ENCODE measurements at regions not wholly inside any gene's neighbourhood (a gene's known extent, or its start where the extent isn't known, plus 50 kb on each side); places are given as distances from the start of the nearest gene placed in this dataset.

DNA sequence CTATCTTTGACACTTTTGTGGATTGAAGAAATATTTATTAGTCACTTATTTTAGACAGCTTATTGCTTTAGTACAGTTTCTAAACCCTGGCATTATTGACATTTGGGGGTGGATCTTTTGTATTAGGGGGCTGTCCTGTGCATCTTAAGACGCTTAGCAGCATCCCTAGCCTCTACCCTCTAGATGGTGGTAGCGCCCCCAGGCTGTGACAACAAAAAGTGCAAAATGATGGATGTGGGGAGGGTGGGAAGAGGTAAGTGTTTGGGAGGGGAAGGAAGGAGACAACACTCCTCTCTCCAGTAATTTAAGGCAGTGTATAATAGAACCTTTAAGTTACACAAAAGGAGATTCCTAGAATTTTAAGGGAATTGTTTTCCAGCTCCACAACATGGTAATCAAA lies 1210.6 kb downstream of the C4orf33 start:
- DNase-seq (ENCODE audit: low read depth in 2 of 2): no peak

DNA sequence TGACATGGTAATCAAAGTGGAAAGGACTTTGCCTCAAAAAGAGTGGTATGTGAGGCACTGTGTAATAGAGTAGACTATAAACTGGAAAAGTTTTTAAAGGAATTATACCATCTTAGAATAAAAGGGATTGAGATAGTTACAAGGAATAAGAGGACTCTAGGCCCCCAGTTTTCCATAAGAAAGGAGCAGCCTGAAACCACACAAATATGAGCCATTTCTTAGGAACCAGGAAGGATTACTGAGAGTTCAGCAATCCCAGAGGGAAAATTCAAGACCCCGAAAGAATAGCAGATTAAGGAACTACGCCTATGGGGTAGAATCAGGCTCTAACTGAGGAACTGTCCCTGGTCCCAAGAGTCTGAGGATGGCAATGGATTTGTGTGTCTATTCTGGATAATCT lies 1213.3 kb downstream of the C4orf33 start:
- no peak for DNase-seq (ENCODE audit: low read depth in 2 of 2)

DNA sequence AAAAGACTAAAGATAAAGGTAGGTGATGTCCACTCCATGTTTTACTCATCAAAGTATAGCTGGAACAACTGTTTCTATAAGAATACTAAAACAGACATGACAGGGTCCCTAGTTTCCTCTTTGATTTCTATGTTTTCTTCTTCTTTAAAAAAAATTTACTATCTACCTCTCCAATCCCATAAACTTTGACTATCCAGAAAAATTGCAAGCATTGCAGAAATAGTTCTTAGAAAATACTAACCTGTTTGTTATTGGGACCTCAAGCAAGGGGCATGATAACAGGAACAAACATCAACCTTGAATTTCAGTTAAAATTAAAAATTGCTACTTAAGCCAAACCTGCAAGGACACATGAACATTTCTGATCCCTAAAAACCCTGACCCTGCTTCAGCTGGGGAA lies 1226.5 kb downstream of the C4orf33 start:
- DNase-seq (ENCODE audit: low read depth in 2 of 2): no peak

DNA sequence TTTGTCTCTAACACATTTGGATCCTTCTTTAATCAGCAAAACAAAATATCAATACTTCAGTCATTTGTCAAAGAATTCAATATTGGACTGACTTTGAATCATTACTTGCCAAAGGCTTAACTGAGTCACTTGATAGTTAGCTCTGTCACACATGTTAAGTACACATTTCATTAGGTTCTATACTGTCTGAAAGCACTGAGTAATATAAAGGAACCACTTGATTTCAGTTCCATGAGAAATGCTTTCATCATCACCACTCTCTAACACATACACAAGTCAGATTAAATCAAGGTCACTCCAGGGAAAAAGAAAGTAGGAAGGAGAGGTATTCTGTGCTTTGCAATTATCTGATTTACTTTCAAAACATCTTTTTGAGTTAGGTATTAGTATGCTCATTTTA lies 1233.1 kb downstream of the C4orf33 start:
- no peak for DNase-seq (ENCODE audit: low read depth in 2 of 2)

DNA sequence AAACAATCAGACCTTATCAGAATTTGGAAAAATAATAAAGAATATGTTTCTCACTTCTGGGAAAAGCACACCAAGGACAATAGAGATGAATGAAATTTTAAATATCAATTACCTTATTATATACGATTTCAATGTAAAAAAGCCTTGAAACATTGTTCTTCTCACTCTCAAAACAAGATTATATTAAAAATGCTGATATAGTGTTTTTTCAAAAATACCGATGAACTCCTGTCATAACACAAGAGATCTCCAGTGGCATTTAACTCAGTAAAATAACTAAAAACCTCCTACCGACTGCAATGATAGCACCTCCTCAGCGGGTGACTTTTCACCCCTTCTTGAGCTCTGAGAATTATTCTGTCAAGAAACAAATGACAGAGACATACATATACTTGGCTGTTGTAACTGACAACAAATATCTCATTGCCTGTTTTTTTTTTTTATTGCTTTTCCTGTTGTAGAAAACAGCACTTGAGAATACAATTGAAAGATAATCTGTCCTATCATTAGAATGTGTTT lies 1237.3 kb downstream of the C4orf33 start:
- no peak for DNase-seq (ENCODE audit: low read depth in 2 of 2)

DNA sequence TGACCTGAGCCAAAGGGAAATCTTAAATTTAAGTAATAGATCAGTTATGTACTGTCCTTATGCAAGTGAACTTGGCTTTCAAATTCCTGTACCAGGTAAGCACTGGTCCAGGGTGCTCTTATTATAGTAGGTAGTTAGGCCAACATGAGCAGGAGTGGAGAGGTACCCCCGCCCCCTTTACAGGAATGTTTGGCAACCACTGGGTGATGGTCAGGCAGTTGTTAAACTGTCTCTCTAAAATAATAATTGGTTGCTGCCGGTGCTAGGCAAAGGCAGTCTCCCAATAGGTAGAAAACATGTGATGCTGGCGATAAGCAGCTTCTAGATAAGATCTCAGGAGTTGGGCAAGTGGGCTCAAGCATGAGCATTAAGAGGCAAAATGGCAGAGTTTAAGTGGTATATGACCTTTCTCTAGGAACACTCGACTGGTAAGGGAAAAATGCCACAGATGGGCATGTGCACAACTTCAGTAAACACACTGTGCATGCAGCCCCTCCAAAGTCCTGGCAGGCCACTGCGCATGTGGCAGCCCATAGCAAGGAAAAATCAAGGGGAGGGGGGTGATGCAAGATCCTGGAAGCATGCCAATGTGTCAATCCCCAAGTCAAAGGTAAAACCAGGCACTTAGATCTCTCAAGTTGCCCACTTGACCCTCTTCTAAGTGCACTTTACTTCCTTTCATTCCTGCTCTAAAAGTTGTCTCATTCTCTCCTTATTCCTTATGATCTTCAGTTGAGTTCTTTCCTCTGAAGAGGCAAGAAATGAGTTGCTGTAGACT lies 1239.7 kb downstream of the C4orf33 start:
- no peak for DNase-seq (ENCODE audit: low read depth in 2 of 2)

DNA sequence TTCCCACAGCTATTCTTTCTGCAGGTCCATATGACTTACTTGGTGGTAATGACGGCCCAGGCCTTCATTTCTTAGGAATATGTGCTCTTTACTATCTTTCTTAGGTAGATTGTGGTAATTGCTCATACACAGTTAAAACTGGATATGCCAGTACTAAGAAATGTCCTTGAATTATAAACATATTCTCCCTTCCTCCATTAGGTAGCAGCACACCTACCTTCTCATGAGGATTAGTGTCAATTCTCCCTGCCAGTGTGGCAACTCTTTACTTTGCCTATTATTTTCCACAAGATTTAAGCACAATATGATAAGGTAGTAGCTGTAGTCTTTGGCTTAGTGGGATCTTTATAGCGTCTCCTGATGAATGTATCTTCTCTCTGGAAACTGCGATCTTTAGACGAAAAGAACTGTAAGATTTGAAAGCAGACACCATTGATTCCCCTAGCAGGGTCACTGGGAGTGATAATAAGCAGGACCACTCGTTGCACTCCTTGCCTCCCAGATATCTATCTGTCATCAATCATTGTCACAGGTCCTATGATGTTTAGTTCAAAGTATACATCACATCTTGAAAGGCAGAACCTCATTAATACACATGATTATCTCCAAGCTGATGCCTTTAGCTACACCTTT lies 1240.7 kb downstream of the C4orf33 start:
- peak; percentile 24 to 27 for DNase-seq (ENCODE audit: low read depth in 2 of 2)

DNA sequence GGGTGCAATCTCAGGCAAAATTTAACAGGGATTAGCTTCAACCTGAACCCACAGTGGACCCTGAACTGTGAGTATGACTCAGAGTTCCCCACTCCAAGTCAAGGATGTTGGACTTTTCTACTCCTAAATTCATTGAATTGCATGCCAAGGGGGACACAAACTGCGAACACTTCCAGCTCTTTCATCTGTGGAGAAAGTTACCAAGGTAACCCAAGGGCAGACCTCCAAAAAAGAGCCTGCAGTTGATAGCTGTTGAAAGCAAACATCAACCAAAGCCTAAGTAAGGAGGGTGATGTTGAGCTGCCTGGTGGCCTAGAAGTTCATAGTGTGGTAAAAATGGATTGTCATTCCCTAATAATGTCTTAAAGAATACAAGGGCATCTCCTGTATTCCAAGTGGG lies 1242.9 kb downstream of the C4orf33 start:
- DNase-seq (ENCODE audit: low read depth in 2 of 2): no peak

DNA sequence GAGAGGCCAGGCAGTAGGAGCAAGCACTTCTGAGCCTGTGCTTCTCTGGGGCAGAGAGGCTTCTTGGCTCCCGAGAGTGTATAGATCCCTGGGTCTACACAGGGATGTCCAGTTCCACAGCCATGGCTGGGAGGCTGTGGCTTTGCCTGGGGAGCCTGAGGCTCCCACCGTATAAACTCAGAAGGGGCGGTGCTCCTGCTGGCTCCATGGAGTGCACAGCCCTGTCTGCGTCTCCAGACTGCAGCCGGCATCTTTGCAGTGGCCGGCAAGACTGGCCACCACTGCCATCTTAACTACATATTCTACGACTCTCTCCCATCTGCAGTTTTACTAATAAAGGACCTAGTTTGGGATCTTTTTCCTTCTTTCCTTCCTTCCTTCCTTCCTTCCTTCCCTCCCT lies 1253.8 kb downstream of the C4orf33 start:
- DNase-seq (ENCODE audit: low read depth in 2 of 2): no peak

DNA sequence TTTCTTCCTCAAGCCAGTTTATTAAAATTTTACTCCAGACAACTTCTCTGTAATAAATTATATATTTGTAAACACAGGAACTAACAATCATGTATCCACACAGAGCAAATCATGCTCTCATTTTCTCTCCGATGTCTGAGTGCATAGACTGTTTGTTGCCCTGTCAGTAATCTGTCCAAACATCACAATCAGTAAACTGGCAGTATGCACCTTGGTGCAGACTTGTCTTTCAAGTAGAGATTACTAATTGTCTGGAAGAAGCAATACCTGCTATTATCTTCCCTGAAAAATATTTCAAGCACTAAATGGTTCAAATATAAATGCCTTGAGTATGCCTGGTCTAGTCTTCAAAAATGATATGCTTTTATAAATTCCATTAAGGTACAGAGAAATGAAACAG lies 1260.9 kb downstream of the C4orf33 start:
- DNase-seq (ENCODE audit: low read depth in 2 of 2): no peak

DNA sequence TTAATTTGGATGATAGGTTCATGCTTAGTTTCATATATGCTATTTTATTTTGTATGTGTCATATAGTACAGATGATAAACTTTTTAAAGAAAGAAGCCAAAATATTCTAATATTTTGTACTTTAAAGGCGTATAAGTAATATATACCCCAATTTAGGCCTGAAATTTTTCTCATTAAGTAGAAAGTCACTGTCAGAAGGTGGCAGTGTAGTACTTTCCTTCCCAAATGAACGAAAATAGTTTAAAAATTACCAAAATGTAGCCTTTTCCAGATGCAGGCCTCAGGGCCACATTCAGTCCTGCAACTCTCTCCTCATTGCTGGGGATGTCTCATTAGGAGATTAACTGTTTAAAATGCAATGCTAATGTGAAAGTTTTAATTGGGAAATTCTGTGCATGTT lies 1263.6 kb downstream of the C4orf33 start:
- DNase-seq (ENCODE audit: low read depth in 2 of 2): peak; percentile 5 to 8

DNA sequence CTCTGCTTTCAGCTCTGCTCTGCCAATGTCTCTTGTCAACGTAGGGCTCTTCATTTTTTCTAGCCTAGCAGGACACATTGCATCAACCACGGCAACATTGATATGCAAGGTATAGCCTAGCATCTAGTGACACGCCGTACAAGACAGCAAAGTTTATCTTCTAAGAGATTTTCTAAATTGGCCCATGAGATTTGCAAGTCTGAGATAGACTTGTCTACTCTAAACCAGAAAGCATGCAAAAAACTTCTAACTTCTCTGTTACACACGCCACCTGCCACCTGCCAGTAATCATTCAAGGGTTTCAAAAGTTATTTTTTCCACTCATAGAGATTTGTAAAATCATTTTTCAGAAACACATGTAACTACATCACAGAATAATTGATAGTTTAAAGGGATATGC lies 1265.7 kb downstream of the C4orf33 start:
- DNase-seq (ENCODE audit: low read depth in 2 of 2): no peak

DNA sequence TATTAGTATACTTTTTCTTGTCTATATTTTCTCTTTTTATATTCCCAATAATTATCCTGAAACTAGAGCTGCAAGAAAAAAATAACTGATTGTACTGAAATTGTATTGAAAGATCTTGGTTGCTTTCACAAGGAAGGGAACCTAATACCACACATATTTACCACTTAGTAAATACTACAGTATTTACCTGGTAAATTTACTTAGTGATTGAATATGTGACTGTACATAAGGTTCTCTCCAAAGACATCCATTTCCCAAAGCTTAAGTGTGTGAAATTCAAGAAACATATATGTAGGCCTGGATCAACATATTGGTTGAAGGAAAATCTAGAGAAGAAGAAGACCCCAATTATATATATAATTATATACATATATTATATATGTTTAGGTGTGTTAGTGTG lies 1272.7 kb downstream of the C4orf33 start:
- no peak for DNase-seq (ENCODE audit: low read depth in 2 of 2)

DNA sequence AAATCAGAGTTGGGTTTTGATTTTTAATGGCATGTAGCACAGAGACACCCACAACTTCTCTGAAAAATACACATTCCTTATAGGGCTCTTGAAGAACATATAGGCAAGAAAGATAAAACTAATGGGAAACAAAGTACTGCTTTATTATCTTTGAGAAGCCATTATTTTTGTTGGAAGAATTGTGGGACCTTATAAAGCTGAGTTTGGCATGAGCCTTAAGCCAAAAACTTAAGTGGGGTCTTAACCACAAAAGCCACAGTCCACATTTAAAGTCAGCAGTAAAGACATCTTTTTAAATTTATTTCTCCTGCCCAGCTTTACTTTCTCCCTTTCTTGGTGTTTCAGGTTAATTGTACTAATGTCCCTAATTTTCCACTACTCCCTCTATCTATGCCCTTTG lies 1297.3 kb downstream of the C4orf33 start:
- no peak for DNase-seq (ENCODE audit: low read depth in 2 of 2)

DNA sequence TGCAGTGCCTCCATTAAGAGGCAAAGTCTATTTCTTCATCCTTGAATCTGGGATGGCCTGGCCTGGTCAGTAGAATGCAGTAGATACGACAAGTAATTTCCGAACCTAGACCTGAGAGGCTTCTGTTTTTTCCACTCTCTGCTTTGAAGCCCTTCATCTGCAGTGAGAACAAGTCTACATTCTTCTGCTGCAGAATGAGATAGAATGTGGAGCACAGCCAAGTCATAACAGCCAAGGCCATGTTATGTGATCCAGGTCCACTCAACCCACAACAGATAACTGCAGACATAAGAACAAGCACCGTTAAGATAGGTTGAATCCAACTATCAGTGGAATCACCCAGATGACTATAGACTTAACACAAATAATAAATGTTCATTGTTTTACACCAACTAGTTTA lies 1297.7 kb downstream of the C4orf33 start:
- no peak for DNase-seq (ENCODE audit: low read depth in 2 of 2)

DNA sequence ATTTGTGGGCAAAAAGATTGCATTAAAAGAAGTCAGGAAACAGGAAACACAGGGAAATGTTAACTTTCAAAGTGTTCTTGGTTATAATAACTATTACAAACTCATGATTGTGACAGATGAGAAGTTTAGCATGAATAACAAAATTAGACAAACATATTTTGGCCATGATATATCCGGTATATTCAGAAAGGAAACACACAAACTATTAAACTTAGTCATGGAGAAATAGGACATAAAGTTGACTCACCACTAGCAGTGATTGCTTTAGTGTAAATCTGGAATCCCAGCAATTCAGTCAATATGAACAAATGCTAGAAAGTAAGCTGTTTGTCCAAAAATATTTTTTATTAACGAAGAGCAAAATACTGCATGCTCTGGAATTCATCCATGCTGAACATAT lies 1299.9 kb downstream of the C4orf33 start:
- peak; percentile 14 to 47 for DNase-seq (ENCODE audit: low read depth in 2 of 2)

DNA sequence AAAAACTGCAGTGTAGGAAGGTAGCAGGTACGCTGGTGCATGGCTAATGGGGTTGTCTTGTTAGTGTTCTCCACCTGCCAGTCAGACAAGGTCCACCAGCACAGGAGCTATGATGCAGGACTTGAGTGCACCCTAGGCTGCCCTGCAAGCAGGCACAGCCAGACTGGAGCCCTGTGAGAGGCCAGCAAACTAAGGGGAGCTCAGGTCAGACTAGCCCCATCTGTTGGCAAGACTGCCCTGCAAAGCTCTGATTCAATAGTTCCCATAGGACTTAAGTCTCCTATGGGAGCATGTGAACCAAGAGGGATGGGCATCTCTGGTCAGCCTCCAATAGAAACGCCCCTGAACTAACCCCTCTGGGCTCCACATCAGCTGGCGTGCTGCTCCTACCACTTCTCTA lies 1307.3 kb downstream of the C4orf33 start:
- DNase-seq (ENCODE audit: low read depth in 2 of 2): no peak

DNA sequence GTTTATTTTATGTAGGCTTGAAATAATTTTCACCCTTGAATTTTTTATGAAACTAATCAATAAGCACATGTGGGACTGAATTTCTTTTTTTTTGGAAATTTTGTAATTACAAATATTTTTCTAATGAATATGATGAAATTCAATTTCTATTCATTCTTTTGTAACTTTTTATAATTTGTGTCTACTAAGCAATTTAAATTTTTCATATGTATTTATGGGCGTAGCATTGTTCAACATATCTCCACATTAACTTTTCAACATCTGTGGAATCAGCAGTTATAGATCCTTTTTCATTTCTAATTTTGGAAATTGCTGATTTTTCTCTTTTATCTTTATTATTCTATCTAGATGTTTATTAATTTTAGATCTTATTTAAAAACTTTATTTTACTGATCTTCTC lies 1320.3 kb downstream of the C4orf33 start:
- no peak for DNase-seq (ENCODE audit: low read depth in 2 of 2)

DNA sequence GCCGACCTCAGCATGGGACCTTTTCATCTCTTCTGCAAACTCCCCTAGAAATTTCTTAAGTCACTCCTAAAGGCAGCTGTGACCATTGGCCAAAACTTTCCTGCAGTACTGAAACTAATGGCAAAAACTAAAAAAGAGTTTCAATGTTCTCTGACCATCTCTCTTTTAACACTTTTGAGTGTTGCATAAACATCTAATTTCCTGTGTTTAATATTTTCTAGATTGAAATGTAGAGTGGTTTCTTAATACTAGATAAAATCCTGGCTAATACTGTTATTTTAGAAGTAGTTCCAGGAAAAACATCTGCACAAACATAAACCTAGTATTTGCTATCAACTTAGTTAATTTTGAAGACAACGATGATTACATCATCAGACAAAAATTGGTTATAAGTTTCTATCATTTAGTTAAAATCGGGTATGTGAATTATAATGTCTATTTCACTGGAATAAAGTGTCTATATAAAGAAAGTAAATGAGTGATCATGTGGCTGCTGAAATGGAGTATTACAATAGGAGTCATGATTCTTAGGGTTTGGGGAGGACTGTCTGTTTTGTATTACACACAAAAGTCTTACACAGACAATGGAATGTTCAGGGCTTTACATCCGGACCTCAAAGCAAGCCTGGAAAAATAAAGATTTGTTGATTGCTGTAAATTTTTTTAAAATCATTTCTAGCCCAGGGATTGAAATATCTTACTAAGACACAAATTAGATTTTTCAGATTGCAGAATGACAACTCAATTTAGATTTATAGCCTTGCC lies 1323.4 kb downstream of the C4orf33 start:
- no peak for DNase-seq (ENCODE audit: low read depth in 2 of 2)

DNA sequence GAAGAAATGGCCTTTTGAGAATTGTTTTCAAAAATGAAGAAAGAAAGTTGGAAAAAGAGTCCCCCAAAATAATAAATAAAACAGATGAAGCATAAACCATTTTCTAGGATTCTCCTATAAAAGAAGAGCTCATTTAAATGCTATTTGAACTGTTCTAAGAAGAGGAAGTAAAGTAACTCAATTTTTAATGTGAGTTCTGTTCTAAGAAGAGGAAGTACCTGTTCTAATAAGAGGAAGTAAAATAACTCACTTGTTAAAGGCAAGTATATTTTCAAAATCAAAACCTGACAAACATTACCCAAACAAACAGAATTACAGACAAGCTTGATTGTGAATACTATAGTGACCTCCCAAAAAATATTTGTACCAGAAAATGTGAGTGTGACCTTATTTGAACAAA lies 1326.3 kb downstream of the C4orf33 start:
- DNase-seq (ENCODE audit: low read depth in 2 of 2): no peak

DNA sequence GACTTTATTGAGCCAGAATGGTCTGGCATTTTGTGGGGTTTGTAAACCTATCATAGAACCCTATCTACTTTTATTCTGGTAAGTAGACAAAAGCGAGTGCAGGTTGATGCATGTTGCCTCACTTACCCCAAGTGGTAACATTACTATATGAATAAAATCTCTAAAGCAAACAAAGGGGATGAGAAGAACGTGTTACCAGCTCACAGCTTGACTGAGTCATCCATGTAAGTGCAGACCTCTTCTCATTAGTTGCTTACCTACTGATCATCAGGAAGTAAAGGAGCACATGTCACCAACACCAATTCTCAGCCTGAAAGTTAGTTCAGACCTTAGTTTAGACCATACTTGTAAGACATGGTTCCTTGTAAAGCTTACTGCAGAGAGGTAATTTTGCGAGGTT lies 1328.3 kb downstream of the C4orf33 start:
- DNase-seq (ENCODE audit: low read depth in 2 of 2): no peak

DNA sequence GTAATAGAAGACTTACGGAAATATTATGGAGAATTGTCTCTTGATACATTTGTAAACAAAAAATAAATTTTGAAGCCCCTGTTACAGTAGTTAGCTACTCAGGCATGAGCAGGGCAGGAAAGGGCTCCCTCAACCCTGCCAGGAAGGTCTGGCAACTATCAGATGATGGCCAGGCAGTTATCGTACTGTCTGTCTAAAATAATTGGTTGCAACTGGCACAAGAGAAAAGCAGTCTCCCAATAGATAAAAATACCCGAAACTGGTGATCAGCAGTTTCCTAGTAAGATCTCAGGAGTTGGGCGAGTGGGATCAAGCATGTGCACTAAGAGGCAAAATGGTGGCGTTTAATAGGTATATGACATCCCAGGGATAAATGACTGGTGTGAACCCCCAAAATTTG lies 1336.3 kb downstream of the C4orf33 start:
- no peak for DNase-seq (ENCODE audit: low read depth in 2 of 2)

DNA sequence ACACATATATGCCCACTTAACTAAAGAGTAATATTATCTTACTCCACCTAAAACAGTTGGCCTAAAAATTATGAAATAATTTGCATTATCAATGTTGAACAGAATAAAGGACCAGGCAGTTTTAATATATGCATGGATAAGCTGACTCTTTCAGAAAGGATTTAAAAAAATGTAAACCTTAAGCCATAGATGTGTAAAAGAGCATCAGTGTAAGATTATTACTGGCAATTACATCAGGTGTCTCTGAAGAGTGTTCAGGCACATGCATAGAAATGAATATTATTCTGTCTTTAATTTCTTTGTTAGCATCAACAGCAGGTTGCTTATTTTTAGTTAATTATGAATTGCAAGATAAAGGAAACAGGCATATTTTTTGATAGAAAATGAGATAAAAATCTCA lies 1353.8 kb downstream of the C4orf33 start:
- DNase-seq (ENCODE audit: low read depth in 2 of 2): no peak

Measured in lung microvascular endothelial cell (primary cell).